GM21717 (cell line): ENCODE measurements at regions not wholly inside any gene's neighbourhood (a gene's known extent, or its start where the extent isn't known, plus 50 kb on each side); places are given as distances from the start of the nearest gene placed in this dataset.

ENCODE experiments used
- ATAC-seq: cut with Tn5 transposase; IDR thresholded peaks from one replicate; pipeline ENCODE4 v1.9.1; 2021; ENCODE audit warnings: mild to moderate bottlenecking, moderate library complexity; ENCODE audit not compliant: unreplicated experiment

DNA sequence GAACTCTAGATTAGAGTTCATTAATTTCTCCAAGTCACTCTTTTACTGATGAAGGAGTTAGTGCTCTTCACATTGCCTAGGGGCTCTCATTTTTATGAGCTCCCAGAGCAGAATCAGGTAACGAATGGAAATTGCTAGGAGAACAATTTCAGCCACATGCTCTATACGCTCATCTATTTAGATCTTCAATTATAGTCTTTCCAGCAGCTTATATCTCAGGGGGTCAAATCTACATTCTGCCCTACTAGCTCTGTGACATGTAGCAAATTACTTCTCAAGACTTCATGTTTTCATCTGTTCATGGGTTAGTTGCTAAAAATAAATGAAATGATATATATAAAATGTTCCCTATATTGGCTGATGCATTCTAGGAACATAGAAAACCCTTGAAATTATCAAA, 183.6 kb downstream of the PLPP3 start:
- ATAC-seq, result no peak

GRCh38 chr1:56394298-56394697, 185.1 kb downstream of the PLPP3 start:
- no peak for ATAC-seq

GRCh38 chr1:56390934-56391731, 188.2 kb downstream of the PLPP3 start:
- ATAC-seq, result no peak

- no peak for ATAC-seq
Observed at GRCh38 chr1:56390232-56390867, 189.0 kb downstream of the PLPP3 start.

- no peak for ATAC-seq
Observed at GRCh38 chr1:56389813-56390212, 189.6 kb downstream of the PLPP3 start.

- ATAC-seq, result no peak
Observed at GRCh38 chr1:56387071-56387740, 192.2 kb downstream of the PLPP3 start.

DNA sequence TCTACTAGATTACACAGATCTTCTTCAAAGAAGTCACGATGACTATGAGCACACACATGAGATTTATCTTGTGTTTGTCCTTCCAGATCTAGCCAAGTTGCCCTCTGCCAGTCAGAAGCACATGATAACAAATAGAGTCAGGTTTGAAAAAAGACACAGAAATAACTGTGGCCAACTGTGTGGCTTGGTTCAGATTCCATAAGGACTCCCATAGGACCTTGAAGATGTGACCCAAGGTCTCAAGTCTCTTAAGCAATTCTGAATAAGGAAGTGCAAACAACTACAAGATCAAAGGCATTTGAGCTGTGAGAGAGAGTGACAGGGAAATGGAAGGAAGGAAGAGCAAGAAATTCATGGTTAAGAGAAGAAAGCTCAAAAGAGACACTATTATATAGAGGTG, 194.0 kb downstream of the PLPP3 start:
- no peak for ATAC-seq

DNA sequence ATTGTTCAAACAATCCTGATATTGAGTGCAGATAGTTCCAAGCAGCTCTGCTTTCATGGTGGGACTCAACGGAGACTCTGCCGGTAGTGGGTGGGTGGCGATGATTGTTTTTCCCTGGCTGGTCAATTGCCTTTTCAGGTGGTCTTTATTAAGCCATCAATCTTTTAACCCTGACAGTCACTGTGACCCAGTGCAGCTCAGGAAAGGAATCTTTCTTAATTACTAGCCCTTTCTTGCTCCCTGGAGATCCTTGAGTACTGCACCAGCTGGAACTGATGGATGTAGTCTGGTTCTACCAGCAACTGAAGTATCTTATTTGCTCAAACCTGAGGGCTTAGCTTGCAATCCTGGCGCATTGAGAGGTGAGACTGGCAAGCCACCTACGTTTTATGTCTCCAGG, 196.4 kb downstream of the PLPP3 start:
- ATAC-seq, result no peak

DNA sequence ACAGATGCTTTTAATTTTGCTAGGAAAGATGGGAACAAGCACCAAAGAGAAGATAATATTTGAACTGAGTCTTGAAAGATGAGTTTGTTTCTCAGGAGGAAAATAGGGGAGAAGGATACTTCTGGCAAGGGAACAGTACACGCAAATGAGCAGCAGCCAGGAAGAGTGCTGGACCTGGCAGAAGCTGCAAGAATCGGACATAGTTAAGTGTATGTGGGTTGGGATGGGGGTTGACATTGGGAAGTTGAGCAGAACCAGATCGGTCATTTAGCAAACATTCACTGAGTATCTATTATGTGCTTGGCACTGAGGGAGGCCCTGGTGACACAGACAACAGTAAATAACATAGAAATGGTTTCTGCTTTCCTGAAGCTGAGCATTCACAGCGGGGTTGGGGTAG, 198.8 kb downstream of the PLPP3 start:
- ATAC-seq, result no peak

DNA sequence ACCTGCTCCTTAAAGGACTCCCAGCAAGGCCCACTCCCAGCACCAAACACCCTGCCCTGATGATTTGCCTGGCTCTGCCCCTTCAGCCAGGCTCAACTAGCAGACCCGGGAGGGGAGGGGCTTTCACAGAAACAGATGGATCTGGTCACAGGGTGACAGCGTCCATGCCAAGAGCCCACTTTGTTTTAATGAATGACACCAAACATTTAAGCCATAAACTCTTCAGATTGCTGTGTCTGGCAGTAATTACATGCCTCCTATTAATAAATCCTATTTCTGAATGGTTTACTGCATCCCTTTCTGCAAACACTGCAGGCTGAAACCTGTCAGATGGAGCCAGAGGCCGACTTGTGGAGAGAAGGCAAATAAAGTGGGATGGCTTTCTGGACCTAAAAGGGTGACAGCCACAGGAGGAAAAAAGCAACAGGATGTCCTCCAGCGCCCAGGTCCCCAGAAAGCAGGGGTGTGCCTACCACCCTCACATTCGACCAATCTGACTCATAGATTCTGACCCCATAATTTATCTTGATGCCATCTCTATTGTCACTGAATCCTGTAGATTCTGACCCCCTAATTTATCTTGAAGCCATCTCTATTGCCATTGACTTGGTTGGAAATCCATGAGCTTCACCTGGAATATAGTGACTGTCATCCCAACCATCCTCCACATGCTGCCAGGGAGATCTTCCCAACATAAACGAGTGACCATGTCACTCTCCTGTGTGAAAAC, 200.9 kb downstream of the PLPP3 start:
- ATAC-seq, result no peak

DNA sequence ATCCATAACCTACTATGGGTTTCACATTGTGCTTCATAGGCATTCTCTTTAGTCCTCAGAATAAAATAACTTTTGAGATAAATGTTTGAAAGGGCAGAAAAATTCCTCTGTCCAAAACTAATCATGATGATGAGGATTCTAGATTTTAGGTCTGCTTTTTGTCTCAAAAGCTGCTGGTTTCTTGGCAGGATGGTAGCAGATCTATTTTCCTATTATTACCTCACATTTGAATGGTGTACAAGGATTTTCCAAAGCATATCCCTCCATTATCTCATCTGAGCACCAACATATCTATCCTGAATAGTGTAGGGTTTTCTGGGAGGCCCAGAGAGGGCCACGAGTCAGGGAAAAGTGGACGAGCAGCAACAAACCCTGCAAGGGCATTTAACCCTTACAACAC, 201.9 kb downstream of the PLPP3 start:
- ATAC-seq, result no peak

DNA sequence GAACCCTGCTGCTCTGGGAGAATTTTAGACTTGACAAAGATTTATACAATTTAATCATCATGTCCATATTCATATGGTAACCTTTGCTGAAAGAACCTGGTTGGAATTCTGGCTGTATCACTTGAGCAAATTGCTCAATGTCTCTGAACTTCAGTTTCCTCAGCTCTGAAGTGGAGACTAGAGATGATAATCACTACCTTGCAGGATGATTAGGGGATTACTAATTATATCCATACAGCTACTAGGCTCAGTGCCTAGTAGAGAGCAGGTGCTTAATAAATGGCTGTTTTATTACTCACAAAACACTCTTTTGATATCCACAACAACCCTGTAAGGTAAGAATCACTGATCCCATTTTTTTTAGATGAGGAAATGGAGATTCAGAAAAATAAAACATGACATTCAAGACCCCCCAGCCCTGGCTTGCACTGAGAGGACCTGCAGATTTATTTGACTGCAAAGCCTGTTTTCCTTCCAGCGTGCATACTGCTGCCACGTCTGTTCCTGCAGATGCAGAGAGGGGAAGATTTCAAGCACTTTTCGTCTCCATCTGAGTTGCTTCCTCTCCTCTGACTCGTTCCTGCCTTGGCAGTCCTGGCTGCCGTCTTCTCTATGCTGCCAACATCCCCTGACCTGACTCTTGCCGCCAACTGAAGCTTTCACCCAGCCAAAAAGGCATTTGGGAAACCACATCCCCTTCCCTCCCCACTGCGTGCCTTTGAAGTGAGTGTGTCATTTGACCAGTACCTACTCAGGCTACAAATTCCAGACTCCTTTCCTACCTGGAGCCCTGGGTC, 203.0 kb downstream of the PLPP3 start:
- no peak for ATAC-seq

- ATAC-seq, result no peak
Observed at GRCh38 chr1:56375326-56375804, 204.0 kb downstream of the PLPP3 start.

DNA sequence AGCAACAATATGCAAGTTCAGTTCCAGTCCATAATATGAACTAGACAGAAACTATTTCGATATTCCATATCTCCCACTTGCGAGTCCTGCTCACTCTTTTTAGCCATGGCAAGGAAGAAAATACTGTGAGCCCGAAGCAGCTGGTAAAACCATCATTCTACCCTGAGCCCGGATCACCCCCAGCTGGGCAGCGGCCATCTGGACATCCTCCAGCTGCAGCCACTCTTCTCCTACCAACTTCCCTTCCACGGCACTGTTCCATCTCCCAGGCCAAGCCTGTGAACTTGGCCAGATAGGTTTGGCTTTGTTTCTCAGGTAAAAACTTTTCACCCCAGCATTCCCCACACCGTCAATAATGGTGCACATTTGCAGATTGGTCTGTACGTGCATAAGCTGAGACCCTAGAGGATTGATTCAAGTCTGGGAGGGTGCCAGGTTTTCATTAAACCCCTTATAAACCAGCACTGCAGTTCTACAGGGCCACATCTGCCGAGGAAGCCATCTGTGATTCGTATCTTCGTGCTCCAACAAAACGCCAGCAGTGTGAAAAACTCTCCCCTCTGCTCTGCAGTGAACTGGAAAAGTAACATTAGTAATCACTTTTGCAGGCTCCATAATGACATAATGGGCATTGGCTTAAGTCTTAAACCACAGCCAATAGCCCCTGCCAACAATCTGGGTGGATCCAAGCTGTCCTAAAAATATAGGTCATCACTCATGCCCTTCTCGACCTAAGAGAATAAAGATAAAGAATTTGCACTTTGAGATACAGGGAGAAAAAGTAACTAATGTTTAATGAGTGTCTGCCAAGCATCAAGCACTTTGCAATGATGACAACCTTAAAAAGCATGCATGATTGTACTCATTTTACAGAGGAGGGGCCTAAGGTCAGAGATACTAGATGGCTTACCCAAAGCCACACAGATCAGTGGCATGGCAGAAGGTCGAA, 205.1 kb downstream of the PLPP3 start:
- no peak for ATAC-seq

GRCh38 chr1:56370513-56370912, 208.8 kb downstream of the PLPP3 start:
- no peak for ATAC-seq

- no peak for ATAC-seq
Observed at GRCh38 chr1:56363007-56363770, 216.2 kb downstream of the PLPP3 start.

GRCh38 chr1:56360021-56360420, 219.3 kb downstream of the PLPP3 start:
- no peak for ATAC-seq

GRCh38 chr1:56359056-56359455, 220.3 kb downstream of the PLPP3 start:
- no peak for ATAC-seq
